ENCODE measurements at regions not wholly inside any gene's neighbourhood (a gene's known extent, or its start where the extent isn't known, plus 50 kb on each side); places are given as distances from the start of the nearest gene placed in this dataset.

DNA sequence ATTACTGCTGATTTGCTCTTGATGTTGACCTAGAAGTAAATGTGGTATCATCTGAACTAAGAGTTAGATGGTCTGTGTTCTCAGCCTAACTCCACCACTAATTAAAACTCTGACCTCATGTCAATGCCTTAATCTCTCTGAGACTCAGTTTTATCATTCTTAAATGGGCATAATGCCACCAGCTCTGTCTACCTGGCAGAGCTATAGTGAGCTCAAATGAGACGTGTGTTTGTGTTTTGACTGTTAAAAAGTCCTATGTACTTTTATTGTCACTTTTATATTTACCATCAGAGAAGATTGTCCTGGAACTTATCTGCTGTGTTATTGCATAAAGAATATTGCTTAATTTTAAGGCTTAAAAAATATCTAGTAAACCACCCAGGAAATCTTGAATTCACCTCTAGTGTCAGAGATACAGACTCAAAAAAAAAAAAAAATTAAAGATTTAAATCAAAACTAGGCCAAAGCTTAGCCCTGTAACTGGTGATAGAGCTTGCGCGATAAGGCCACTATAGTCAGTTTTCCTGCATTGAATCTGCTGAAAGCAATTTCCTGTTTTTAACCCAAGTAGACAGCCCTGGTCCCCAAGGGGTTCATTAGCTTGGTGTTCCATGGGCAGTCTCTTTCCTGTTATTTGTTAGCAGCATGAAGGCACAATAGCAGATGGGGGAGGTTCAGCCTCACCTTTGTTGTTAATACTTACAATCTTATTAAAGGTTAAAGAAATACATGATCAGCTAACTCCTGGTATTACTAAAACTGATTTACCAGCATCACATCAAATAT, 261.8 kb downstream of the ATP23 start:
- DNase-seq, result no peak

DNA sequence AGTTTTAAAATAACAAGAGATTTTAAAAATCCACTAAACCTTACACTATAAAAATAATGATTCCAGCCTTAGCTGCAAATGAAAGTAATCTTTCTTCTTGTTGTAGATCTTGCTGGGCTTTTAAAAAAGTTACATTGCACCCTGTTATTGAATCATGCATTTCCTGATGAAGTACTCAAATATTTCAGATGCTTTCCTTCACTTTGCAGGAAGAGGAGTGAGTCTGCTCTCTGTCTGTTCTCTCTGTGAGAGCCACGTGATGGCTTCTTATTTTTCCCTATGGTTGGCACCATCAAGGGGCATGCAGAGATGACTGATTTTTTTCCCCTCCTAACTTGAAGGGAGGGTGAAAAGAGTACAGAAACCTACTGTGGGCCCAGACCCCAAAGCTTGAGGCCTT, 262.7 kb downstream of the ATP23 start:
- no peak for DNase-seq

DNA sequence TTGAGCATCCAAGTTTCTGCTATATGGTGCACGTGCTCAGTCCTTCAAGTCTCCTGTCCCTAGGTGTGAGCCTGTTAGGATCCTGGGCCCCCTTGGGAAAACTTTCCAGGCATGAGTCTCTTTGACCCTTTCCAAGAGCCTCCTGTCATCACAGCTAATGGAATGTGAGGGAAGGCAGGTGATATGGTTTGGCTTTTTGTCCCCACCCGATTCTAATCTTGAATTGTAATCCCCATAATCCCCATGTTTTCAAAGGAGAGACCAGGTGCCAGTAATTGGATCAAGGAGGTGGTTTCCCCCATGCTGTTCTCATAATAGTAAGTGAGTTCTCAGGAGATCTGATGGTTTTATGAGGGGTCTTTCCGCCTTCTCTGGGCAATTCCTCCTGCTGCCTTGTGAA, 265.5 kb downstream of the ATP23 start:
- no peak for DNase-seq

GRCh38 chr12:58211211-58211610, 269.8 kb downstream of the ATP23 start:
- no peak for DNase-seq

GRCh38 chr12:58217130-58217529, 275.8 kb downstream of the ATP23 start:
- no peak for DNase-seq

GRCh38 chr12:58224536-58225105, 283.3 kb downstream of the ATP23 start:
- no peak for DNase-seq

- no peak for DNase-seq
These were observed 284.0 kb downstream of the ATP23 start for GRCh38 chr12:58225203-58225877.

- no peak for DNase-seq
These were observed 292.5 kb downstream of the ATP23 start for GRCh38 chr12:58233886-58234285.

DNA sequence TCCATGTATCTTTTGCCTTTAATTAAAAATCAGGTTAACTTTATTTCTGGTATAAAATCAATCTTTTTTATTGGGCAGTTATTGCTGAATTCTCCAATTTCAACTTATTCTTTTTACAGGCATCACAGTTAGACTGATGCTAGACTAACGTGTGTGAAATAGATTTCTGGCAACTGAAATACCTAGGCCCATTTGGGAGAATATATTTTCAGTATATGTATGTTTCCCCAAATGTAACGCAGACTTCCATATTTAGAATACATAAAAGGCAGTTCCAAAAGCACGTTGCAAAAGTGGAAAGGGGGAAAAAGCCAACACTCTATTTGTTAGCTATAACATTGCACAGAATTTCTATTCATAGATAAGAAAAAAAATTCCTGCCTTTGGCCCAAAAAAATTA, 297.0 kb downstream of the ATP23 start:
- DNase-seq, result no peak

DNA sequence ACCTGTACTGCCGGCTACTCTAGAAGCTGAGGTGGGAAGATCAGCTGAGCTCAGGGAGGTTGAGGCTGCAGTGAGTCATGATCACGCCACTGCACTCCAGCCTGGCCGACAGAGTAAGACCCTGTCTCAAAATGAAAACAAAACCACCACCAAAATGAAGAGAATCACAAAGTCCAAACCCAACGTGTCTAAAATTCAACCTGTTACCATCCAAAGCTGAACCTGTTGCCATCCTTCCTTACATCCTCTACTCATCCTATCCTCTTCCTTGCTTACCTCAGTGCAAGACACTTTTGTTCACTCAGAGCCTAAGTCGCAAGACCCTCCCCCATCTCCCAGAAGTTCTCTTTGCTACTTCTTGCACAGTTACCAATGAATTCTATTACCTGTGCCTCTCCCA, 299.7 kb downstream of the ATP23 start:
- DNase-seq, result no peak

- DNase-seq, result no peak
These were observed 301.6 kb downstream of the ATP23 start for GRCh38 chr12:58242796-58243630.

- DNase-seq, result no peak
These were observed 306.3 kb downstream of the ATP23 start for GRCh38 chr12:58247633-58248032.

- no peak for DNase-seq
These were observed 307.2 kb downstream of the ATP23 start for GRCh38 chr12:58248599-58248998.

DNA sequence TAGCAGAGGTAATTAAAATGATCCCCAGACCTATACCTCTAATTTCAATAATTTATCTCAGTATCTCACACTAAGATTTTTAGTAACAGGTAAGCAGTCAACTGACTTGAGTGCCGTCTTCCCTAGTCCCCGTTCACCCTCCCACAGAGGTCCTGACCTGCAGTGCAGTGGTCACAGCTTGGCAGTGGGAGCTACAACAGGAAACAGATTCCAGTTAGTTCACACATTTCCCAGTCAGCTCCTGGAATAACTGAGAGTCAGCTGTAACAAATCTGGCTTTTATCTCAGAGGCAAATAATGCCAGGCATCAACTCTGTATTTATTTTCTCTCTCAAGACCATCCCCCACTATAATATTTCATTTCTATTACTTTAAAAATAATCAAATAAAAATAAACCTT, 308.2 kb downstream of the ATP23 start:
- no peak for DNase-seq

DNA sequence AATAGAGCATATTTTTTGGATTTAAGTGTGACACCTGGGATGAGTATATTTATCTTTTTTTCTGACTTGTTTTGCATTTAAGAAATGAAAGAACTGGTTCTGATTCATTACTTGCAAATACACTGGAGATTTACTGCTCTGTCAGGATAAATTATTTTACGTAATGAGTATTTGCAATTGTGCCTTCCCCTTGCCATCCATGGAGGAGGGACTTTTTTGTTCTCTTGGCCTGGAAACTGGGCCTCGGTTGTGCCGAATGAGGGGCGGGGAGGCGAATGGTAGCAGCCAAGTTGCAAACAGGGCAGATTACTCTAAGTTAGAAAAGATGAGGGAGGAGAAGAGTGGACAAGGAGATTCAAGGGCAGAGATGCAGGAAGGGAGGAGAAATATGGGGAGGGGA, 308.7 kb downstream of the ATP23 start:
- DNase-seq, result no peak

- no peak for DNase-seq
These were observed 311.5 kb downstream of the ATP23 start for GRCh38 chr12:58252914-58253313.

GRCh38 chr12:58253663-58254062, 312.3 kb downstream of the ATP23 start:
- DNase-seq, result no peak

GRCh38 chr12:58254463-58255100, 313.2 kb downstream of the ATP23 start:
- no peak for DNase-seq

- no peak for DNase-seq
These were observed 321.4 kb downstream of the ATP23 start for GRCh38 chr12:58262796-58263195.

DNA sequence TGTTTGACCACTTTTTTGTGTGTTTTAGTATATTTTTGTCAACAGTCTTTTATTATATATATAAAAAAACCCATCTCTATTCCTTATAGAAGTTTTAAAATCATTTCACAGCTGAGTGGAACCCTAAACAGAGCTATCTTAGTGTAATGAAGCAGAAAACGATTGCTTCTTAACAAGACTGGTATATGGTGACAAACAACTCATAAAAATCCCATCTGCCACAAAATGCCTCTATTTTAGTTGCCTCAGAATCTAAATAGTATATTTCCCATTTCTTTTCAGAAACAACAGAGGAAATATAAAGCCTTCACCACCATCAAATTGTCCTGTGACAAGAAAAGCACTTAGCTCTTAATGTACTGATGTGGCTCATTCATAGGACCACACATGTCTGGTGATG, 322.4 kb downstream of the ATP23 start:
- DNase-seq, result no peak

GRCh38 chr12:58268069-58268468, 326.7 kb downstream of the ATP23 start:
- no peak for DNase-seq

- DNase-seq, result no peak
These were observed 328.1 kb downstream of the ATP23 start for GRCh38 chr12:58269476-58269875.

Measured in amniotic stem cell (primary cell).